Stimulated activated naive CD8-positive, alpha-beta T cell treated with anti-CD3 and anti-CD28 coated beads, Interleukin-15, Interleukin-2, amounts not matched to agents 100 U/mL and 50 U/mL, for 24 hours (primary cell): ENCODE measurements at regions not wholly inside any gene's neighbourhood (a gene's known extent, or its start where the extent isn't known, plus 50 kb on each side); places are given as distances from the start of the nearest gene placed in this dataset.

ENCODE experiments used
- ATAC-seq: fragments of 150-1000 bp; cut with Tn5 transposase; one replicate; pipeline ENCODE4 v1.10.0; 2021
- DNase-seq: peaks from one replicate; pipeline ENCODE4 v3.0.0; 2021

DNA sequence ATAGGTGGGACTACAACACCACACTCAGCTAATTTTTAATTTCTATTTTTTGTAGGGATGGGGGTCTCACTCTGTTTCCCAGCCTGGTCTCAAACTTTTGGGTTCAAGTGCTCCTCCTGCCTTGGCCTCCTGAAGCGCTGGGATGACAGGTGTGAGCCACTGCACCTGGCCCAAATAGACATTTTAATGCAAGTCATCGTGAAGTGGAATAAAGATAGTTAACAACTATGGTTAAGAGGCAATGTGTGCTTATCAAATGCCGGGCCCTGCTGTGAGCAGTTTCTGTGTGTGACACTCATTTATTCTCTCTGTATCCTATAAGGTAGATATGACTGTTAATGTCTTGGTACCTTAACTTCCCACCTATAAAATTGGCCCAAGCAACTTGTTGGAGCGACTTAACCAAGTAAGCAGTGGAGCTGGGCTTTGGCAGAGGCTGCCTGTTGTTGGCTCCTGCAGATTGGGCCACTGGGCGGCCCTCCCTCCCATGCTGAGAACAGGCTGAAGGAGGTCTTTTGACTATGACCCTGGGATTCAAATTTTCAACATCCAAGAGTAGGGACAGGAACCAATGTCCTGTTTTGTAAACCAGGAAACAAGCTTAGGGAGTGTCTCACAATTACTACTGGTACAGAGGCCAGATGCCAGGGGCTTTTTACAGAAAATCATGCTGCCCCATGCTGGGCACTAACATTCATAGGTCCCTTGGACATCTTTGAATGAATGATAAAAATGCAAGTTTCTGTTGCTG lies 450.7 kb downstream of the TSHZ3 start:
- ATAC-seq: no peak
- no peak for DNase-seq

DNA sequence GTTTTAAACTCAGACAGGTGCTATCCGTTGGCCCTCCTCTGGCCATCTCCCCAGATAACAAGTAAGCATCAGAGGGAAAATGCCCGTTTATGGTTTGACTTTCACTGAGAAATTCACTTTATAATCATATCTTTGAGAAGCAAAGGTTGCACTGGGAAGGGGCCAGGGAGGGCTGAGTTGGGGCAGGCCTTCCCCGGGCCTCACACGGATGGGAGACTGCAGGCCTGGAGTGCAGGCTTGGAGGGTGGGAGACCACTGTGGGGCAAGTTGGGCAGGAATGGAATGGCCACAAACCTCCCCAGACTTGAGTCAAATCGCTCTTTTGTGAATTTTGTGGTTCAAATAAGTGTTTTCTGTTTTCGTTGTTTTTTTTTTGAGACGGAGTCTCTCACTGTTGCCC lies 451.7 kb downstream of the TSHZ3 start:
- DNase-seq (no peak), ATAC-seq (no peak)

DNA sequence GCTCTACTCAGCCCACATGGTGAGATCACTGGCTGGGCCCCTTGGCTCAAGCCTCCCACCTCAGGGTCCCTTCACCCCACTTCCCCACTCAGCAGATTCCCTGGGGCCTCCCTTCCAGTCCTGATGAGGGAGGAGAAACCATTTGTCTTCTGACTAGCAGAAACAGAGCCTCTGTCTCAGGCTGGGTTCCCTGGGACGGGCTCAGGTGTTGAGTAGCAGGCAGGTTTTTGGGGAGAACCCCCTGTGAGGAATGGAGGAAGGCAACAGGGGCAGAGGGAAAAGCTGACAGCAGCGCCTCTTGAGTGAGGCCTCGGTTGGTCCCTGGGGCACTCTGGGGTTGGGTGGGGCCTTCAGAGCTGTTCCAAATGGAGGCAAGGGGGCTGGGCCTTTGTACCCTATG lies 452.2 kb downstream of the TSHZ3 start:
- DNase-seq (no peak), ATAC-seq (no peak)

DNA sequence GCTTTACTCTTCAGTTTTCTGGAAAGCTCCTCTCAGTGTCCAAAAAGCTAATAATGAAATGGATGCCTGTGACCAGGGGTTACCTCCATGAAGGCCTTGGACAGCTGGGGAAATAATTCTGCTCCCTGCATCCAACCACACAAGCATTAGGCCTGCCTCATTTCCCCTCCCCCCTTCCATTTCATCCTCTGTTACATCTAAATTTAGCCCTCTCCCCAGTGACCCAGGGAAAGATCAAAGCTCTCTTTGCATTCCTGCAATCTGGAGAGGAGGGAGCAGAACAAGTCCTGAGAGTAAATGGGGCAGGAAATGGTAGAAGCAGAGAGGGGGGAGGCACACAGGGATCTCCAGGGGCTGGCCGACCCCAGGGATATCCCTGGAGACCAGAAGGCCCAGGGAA lies 452.7 kb downstream of the TSHZ3 start:
- DNase-seq (no peak), ATAC-seq (no peak)

DNA sequence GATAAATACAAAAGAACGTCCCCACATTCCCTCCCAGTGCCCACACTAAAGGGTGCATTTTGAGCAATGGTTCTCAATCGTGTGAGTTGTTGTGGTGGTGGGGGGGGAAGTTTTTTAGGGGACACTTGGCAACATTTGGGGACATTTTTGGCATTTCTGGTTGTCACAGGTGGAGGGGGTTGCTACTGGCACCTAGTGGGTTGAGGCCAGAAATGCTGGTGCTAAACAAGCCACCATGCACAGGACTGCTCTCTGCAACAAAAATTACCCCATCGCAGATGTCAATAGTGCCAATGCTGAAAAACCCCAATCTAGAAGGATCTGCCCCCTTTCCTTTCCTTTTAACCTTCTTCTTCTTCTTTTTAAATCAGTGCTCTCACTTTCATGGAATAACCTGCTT lies 453.3 kb downstream of the TSHZ3 start:
- no peak for ATAC-seq

DNA sequence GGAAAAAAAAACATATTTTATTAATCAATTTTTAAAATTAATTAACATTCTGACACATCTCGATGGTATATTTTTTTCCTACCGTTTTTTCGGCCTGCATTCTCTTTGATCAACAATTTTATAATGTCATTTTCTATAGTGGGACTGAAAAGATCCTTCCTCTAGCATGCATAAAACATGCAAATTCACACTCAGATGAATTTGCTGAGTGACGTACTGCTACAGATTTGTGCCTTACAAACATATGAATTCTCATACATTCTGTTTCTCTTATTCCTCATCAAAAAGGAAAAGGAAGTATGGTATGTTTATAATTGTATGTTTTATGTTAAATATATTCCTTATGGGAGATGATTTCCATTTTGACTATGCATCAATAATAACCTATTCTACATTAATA lies 458.2 kb downstream of the TSHZ3 start:
- no peak for ATAC-seq
- no peak for DNase-seq

More for the DNA sequence above, 453.3 kb downstream of the TSHZ3 start:
- DNase-seq: no peak

DNA sequence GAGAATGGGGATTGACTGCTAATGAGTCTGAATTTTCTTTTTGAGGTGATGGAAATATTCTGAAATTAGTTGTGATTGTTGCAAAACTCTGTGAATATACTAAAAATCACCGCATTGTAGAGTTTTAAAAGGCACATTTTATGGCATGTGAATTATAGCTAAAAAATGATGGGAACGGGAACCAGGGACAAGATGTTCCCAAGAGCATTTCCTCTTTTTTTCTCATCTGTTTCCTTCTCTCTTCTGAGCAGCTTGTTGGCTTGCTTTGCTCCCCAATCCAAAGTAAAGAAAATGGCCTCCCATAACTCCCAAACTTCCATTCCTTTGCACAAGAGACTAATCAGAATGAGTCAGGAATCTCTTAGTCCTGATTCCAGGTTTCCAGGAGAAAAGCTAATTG lies 459.2 kb downstream of the TSHZ3 start:
- no peak for DNase-seq
- ATAC-seq: no peak

DNA sequence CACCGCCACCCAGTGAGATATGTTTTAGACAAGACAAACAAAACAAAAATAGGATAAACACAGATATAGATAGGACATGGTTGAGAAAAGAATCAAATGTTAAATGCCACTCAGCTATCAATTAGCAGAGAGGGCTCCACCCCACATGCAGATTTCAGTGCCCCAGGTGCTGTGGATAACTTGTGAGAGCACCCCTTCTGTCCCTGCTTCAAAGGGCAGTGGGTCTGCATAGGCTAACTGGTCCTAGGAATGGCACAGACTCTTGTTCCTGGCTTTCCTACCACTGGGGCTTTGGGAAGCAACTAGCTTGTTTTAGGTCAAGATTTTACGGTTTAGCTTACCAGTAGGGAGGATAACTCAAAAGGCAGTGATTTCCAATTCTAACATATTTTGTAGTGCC lies 460.3 kb downstream of the TSHZ3 start:
- no peak for ATAC-seq
- DNase-seq: no peak

DNA sequence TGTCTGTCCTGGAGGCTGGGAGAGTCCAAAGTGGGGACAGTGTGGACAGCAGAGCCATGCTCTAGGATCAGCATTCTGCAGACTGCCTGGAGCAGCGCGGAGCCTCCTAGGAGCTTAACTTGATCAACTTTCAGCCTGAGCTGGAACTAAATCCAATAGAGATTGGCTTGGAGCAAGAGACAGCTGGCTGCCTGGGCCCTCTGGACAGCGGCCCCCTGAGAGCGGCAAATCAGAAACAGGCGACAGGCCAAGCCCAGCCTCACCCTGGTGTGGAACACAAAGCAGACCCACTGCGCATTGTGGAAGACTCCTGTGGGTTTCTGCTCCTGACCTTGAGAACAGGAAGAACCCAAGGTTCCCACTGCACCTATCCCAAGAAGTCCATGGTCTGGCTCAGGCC lies 462.2 kb downstream of the TSHZ3 start:
- no peak for ATAC-seq
- no peak for DNase-seq

DNA sequence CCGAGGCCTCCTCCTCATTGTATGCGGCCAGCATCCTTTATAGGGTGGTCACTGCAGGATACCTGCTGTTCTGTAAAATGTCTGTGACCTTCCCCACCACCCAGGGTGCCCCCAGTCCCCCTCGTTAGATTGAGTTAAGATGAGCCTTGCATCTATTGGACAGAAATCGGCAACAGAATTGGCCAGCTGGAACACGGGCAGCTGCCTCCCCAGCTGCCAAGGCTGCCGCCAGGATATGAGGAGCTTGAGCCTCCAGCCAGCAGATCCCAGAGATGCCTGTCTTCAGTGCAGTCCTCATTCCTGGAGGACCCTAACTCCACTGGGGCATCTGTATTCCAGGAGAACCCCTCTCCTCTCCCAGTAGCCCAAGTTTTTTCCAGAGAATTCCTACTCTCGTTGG lies 463.0 kb downstream of the TSHZ3 start:
- ATAC-seq (no peak), DNase-seq (no peak)

DNA sequence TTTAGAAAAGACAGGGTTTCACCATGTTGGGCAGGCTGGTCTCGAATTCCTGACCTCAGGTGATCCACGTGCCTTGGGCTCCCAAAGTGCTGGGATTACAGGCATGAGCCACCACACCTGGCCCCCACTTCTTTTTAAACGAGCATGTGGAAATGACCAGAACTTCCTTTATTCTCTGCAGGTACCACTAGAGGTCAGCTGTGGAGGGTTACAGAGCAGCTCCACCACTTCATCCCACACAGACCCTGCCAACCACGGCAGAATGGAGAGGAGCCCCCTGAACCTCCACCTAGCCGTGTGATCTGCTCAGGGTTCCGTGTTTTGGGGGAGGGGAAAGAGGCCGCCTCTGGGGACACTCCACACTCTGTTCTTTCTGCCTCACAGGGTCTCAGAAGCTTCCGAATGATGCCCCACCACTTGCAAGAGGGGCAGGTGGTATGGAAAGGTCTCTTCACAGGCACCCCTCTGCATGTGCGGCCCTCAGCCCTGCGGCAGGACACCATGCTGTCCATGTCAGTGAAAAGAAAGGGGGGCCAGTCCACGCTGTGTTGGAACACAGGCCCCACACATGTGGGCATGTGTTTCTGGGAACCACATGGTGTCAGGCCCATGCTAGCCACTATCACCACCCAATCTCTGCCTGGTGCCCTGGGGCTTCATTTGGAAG lies 465.0 kb downstream of the TSHZ3 start:
- no peak for DNase-seq
- peak; percentile 22 for ATAC-seq

DNA sequence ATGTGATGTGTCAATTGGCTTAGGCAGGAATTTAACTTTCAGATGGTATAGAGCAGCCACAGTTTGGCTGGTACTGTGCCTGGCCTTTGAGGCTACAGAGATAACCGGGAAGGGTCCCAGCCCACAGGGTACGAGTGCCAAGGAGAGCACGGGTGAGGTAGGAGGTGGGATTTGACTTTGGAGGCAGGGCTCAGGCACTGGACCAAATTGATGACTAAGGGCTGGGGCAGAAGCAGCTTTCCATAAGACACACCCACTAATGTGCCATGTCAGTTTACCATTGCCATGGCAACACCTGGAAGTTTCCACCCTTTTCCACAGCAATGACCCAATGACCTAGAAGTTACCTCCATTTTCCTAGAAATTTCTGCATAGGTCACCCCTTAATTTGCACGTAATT lies 466.2 kb downstream of the TSHZ3 start:
- no peak for DNase-seq

DNA sequence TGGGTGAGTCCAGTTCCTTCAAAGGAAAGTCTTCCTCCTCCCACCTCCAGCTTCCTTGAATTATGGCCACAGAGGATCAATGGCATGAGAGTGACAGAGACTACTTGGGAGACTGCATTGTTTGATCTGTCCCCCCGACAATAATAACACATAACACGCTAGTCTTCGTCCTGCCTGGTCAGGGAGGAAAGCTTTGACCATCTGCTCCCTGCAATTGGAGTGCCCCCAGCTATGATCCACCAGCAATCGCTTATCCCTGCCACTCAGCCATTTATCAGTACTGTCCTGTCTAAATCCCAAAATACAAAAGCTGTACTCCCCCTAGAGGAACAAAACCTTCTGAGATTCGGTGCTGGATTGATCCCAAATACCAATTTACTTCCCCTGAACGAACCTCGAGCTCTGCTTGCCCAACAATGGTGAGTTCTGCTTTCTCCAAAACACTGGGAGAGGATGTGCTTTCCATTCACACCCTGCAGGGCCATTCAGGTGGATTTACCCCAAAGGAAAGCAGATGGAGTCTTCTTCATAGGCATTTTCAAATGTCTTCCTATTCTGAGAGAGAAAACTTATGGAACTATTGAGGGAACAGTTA lies 466.7 kb downstream of the TSHZ3 start:
- DNase-seq (no peak), ATAC-seq (no peak)

More for the DNA sequence above, 466.2 kb downstream of the TSHZ3 start:
- ATAC-seq: no peak

DNA sequence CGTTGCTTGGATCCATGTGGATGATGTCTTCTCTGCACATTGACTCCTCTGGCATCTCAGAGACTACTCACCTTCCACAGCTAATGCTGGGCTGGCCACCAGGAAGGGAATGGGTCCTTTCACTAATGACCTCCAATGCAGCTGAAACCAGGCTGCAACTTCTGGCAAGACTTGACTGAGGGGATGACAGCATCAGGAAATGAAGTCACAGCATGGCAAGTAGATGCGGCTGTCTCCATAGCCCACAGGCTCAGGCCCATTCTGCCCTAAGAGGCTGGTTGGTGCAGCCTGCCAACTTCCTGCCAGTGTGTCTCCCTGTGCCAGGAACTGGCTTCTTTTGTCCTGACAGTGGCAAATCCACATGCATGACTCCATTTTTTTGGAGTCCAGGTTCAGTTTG lies 467.3 kb downstream of the TSHZ3 start:
- ATAC-seq (no peak), DNase-seq (no peak)

DNA sequence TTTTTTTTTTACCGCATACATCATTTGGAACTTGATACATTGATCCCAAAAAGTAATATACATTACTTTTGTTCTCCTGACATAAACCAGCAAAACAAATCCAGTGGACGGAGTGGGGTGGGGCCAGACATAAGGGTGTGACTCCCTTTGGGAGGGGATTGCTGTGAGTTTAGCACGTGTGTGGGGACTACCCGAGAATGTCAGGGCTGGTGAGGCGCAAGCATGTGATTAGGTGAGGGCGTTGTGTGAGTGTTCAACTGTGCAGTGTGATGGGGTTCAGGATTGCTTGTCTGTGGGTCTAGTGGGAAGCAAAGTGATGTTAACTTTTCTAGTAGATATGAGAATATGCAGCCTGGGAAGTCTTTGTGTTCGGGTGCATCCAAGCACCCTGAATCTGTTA lies 468.0 kb downstream of the TSHZ3 start:
- DNase-seq (no peak), ATAC-seq (no peak)

DNA sequence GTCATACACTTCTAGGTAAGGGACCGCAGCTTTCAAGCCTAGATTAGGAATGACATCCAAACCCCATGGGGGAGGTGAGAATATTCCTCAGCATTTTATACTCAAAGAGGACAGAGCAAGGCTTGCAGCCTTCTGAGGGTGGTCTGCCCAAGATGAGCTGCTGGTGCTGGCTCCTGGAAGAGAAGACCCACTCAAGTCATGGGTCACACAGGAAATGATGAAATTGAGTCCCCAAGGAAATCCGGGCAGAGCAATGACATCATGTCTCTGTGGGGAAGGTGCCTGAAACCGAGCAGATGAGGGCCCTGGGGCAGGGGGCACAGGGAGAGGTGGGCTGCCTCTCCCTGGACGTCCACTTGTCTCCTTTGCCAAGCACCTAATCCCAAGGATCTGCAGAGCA lies 468.7 kb downstream of the TSHZ3 start:
- ATAC-seq (no peak), DNase-seq (no peak)

DNA sequence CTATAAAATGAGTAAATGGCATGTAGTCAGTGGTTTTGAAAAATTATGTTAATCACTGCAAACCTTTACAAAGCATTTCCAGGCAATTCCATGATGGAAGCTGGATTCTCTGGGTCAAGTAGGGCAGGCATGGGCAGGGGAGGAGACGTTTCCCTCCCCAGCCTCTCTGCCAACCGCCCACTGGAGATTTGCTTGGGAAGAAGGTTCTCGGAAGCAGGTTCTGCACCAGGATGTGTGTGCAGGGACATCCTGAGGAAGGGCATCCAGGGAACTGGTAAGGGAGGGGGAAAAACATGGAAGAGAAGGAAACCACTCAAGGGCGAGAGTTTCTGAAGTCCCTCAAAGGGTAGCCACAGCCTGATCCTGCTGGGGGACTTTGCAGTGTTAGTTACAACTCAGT lies 469.1 kb downstream of the TSHZ3 start:
- ATAC-seq: no peak
- DNase-seq: no peak

DNA sequence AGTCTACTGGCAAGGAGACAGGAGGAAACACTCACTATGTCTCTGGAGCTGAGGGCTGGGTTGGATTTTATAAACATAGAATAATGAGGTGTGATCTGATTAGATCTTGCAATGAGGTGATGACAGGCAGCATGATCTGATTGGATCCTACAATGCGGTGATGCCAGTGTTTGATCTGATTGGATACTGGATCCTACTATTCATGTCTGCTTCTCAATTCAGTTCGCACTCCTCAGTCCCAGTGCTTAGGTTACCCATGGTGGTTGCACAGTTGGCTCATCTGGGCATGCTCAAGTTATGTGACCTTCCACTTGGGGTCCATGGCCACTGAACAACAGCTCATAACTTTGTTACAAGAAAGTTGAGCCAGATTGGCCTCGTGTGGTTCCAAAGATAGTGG lies 469.5 kb downstream of the TSHZ3 start:
- DNase-seq (no peak), ATAC-seq (no peak)

DNA sequence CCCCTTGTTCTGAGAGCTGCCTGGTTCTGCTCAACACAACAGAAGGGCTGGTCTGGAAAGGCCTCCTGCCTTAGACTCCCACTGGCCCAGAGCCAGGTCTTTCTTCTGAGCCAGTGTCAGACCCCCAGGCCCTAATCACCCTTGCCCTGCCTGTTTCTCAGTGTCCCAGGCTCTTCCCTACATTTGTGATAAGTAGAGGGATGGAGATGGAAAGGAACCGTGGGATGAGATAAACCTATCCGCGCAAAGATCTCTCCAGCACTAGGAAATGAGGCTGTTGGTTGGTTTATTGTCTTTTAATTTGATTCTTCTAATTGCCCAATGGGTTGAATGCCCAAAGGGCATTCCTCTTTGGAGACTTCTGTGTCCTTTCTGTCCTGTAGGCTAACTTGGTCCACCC lies 470.0 kb downstream of the TSHZ3 start:
- ATAC-seq: no peak
- DNase-seq: no peak

DNA sequence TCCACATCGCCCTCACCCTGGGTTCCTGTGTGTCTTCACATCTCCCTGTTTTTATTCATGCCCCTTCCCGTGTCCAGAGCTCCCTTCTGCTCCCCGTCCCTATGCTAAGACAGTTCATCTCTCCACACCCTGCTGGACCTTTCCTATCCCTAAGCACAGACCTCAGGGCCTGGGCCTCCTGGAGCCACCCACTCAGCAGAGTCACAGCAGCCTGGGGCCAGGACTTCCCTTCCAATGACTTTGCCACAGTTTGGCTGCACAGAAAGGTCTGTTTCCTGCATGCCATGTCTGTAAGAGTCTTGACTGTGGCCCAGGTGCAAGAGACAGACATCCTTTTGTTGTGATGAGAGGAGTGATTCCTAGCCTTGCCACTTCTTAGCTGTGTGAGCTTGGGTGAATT lies 470.7 kb downstream of the TSHZ3 start:
- ATAC-seq: no peak
- no peak for DNase-seq

DNA sequence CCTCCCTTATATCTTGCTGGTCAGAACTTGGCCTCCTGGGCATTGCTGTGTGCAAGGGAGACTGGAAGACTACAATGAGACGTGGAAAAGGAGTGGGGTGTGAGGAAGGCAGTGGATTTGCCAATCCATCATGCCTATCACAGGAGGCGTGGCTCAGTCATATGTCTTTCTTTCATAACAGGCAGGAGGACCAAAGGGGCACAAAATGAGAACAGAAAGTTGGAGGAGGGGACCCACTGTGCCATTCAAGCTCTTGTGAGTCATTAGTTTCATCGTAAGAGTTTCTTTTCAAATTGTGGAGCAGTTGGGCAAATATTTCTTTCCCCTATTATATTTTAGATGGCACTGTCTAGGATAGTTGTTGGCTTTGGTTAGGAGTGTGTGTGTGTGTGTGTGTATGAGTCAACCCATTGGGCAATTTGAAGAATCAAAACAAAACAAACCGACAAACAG lies 471.5 kb downstream of the TSHZ3 start:
- no peak for ATAC-seq

DNA sequence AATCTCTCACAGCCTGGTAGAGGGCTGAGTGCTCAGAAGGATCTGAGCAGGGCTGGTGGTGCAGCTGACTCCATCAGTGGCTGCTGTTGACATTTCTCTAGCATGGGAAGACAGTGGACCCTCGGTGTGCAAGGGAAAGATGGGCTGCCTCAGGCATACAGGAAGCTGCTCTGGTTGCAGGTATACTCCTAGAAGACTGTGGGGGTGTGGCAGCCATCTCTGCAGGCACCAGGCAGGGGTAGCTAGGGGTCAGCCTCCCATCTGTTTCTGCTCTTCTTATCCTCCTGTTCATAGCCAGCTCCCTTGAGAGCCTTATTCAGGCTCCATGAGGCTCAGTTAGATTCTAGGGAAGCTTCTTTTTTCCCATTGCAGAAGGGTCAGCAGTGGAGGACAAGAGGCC lies 475.5 kb downstream of the TSHZ3 start:
- no peak for DNase-seq

More for the DNA sequence above, 471.5 kb downstream of the TSHZ3 start:
- no peak for DNase-seq

DNA sequence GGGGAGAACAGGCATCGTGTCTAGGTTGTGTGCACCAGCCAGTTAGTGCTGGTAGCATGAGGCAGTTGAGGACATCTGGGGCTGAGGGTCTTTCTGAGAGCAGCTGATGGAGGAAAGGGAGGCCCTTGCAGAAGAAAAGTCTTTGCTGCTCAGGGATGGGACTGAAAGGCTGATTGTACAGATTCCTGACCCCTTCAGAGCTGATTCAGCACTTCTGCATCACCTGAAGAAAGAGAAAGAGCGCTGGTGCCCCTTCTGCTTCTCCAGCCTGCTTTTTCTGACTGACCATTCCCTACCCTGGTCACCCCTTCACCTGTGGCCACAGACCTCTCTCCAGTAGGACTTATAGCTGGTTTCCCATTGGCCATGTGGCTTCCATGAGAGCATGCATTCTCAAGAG lies 476.2 kb downstream of the TSHZ3 start:
- no peak for DNase-seq
- no peak for ATAC-seq

More for the DNA sequence above, 475.5 kb downstream of the TSHZ3 start:
- no peak for ATAC-seq

DNA sequence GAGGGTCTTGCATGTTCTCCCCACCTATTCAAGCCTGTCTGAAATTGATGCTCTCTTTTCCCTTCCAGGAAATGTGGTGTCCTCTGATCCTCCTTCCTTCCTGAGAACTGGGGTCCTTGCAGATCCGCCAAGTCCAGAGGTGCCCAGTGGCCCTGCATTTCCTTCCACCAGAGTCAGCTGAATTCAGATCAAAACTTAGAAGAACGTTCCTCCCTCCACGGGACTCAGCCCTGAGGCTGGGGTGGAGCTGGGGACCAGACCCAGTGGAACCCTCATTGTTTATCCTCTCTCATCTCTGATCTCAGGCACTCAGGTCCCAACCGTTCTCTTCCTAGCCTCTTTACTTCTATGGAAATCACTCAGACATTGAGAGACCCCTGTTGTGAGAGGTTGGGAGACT lies 477.3 kb downstream of the TSHZ3 start:
- no peak for ATAC-seq
- DNase-seq: no peak
